ENCODE measurements at regions not wholly inside any gene's neighbourhood (a gene's known extent, or its start where the extent isn't known, plus 50 kb on each side); places are given as distances from the start of the nearest gene placed in this dataset.

DNA sequence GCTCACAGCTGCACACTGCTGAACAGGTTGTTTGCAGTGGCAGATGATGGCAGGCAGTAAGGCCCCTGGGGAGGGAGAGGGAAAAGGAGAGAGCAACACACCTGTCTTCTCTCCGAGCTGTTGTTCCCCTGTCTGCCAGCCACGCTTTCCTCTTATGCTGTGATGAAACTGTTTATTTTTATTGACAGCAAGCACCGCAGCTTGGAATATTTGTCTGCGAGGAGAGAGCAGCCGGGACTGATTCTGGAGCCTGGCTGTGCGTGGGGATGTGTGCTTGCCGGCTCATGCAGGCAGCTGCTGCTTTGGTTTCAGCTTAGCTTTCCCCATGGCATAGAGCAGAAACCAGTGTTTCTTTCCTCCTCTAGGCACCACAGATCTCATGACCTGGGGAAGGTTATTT is 58.7 kb upstream of the KCNA5 start:
- TF ChIP-seq, protein P1, sequence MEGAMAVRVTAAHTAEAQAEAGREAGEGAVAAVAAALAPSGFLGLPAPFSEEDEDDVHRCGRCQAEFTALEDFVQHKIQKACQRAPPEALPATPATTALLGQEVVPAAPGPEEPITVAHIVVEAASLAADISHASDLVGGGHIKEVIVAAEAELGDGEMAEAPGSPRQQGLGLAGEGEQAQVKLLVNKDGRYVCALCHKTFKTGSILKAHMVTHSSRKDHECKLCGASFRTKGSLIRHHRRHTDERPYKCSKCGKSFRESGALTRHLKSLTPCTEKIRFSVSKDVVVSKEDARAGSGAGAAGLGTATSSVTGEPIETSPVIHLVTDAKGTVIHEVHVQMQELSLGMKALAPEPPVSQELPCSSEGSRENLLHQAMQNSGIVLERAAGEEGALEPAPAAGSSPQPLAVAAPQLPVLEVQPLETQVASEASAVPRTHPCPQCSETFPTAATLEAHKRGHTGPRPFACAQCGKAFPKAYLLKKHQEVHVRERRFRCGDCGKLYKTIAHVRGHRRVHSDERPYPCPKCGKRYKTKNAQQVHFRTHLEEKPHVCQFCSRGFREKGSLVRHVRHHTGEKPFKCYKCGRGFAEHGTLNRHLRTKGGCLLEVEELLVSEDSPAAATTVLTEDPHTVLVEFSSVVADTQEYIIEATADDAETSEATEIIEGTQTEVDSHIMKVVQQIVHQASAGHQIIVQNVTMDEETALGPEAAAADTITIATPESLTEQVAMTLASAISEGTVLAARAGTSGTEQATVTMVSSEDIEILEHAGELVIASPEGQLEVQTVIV (IDR thresholded peaks at IDR 0.05; ENCODE audit: borderline replicate concordance, partially characterized antibody) = no peak
- TF ChIP-seq, protein P2, sequence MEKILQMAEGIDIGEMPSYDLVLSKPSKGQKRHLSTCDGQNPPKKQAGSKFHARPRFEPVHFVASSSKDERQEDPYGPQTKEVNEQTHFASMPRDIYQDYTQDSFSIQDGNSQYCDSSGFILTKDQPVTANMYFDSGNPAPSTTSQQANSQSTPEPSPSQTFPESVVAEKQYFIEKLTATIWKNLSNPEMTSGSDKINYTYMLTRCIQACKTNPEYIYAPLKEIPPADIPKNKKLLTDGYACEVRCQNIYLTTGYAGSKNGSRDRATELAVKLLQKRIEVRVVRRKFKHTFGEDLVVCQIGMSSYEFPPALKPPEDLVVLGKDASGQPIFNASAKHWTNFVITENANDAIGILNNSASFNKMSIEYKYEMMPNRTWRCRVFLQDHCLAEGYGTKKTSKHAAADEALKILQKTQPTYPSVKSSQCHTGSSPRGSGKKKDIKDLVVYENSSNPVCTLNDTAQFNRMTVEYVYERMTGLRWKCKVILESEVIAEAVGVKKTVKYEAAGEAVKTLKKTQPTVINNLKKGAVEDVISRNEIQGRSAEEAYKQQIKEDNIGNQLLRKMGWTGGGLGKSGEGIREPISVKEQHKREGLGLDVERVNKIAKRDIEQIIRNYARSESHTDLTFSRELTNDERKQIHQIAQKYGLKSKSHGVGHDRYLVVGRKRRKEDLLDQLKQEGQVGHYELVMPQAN (conservative IDR thresholded peaks at IDR 0.05) = no peak
- TF ChIP-seq NRF1 (conservative IDR thresholded peaks at IDR 0.05; ENCODE audit: low read depth, low read length) = no peak
- no peak for TF ChIP-seq RAD21 (IDR thresholded peaks at IDR 0.05; ENCODE audit: insufficient read depth, low read depth, low read length)
- no peak for TF ChIP-seq JUND (IDR thresholded peaks at IDR 0.05; ENCODE audit: low read depth, low read length)

All from GM12878 (cell line).